ENCODE measurements at regions not wholly inside any gene's neighbourhood (a gene's known extent, or its start where the extent isn't known, plus 50 kb on each side); places are given as distances from the start of the nearest gene placed in this dataset.

DNA sequence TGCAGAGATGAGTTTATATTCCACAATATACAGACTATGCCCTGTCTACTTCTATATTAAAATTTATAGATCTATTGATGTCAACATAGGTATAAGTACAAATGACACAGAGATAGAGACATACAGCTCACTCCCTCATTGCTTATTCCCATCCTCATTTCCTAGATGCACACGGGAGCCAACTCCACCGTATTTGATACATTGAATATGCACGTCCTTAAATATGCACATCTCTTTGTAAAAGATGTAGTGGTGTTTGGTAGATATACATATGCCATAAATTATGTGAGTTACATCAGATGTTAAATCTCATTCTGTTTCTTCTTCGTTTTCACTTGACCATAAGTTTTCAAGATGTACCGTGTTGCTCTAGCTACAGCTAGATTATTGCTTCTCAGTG lies 179.2 kb upstream of the RAB6C start:
- Mint-ChIP-seq H3K27me3 (ENCODE audit: insufficient read depth, unreplicated experiment) (peaks cover 14% of the 10 kb centered on the region), H3K27ac (ENCODE audit: unreplicated experiment) (no peak overlapping the region), H3K4me3 (ENCODE audit: unreplicated experiment) (no peak overlapping the region), H3K4me1 (ENCODE audit: low read depth, unreplicated experiment) (no peaks in the 10 kb centered on the region), H3K9me3 (ENCODE audit: unreplicated experiment) (no peaks in the 10 kb centered on the region), H3K36me3 (ENCODE audit: insufficient read depth, unreplicated experiment) (no peaks in the 10 kb centered on the region)
- POLR2A ChIA-PET: no interaction called here
- no peaks in the 10 kb centered on the region for H3K27me3 ChIP-seq (replicated peaks; ENCODE audit: control insufficient read depth, insufficient read depth, low read length)
- no peaks in the 10 kb centered on the region for H3K9me3 ChIP-seq
- intact Hi-C loops (cut with micrococcal nuclease; ENCODE audit: unreplicated experiment): no loop called here
- H3K36me3 ChIP-seq (ENCODE audit: control insufficient read depth, insufficient read depth, low read length): no peaks in the 10 kb centered on the region
- CTCF ChIA-PET: no interaction called here
- no peak for DNase-seq
- H3K4me3 ChIP-seq (ENCODE audit: low read depth, low read length): no peak overlapping the region
- no peaks in the 10 kb centered on the region for H3K4me1 ChIP-seq
- no TSS peak for BruUV-seq (replicated peaks)
- TF ChIP-seq, protein P1, sequence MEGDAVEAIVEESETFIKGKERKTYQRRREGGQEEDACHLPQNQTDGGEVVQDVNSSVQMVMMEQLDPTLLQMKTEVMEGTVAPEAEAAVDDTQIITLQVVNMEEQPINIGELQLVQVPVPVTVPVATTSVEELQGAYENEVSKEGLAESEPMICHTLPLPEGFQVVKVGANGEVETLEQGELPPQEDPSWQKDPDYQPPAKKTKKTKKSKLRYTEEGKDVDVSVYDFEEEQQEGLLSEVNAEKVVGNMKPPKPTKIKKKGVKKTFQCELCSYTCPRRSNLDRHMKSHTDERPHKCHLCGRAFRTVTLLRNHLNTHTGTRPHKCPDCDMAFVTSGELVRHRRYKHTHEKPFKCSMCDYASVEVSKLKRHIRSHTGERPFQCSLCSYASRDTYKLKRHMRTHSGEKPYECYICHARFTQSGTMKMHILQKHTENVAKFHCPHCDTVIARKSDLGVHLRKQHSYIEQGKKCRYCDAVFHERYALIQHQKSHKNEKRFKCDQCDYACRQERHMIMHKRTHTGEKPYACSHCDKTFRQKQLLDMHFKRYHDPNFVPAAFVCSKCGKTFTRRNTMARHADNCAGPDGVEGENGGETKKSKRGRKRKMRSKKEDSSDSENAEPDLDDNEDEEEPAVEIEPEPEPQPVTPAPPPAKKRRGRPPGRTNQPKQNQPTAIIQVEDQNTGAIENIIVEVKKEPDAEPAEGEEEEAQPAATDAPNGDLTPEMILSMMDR (IDR thresholded peaks at IDR 0.05; ENCODE audit: insufficient read depth in 1 of 2, low read depth in 1 of 2, low read length in 1 of 2, severe bottlenecking in 1 of 2, unreplicated experiment in 1 of 2): no peak

DNA sequence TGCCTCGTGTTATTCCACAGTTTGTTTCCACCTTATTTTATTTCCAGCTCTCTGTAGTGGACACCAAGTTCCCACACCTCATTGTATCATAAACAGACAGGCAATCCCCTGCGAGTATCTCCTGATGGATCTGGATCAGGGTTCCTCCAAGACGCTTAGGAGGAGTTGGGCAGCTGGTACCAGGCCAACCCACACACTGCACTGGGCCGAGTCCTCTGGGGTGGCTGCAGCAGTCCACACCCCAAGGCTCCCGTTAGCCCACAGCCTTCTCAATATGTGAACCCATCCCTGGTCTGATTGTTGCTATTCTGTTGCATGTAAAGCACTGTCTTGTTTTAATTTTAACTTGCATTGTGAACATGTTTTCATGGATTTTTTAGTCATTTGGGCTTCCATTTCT lies 178.8 kb upstream of the RAB6C start:
- Histone ChIP-seq H3K9me3 (no peaks in the 10 kb centered on the region), H3K4me1 (no peaks in the 10 kb centered on the region), H3K36me3 (ENCODE audit: control insufficient read depth, insufficient read depth, low read length) (no peaks in the 10 kb centered on the region), H3K27me3 (replicated peaks; ENCODE audit: control insufficient read depth, insufficient read depth, low read length) (no peaks in the 10 kb centered on the region), H3K4me3 (ENCODE audit: low read depth, low read length) (no peak overlapping the region)
- peaks cover 14% of the 10 kb centered on the region for H3K27me3 Mint-ChIP-seq (ENCODE audit: insufficient read depth, unreplicated experiment)
- ChIA-PET CTCF (no interaction called here), POLR2A (no interaction called here)
- no peak overlapping the region for H3K4me3 Mint-ChIP-seq (ENCODE audit: unreplicated experiment)
- DNase-seq: no peak
- H3K36me3 Mint-ChIP-seq (ENCODE audit: insufficient read depth, unreplicated experiment): no peaks in the 10 kb centered on the region
- no peaks in the 10 kb centered on the region for H3K9me3 Mint-ChIP-seq (ENCODE audit: unreplicated experiment)
- no TSS peak for BruUV-seq (replicated peaks)
- no peak overlapping the region for H3K27ac Mint-ChIP-seq (ENCODE audit: unreplicated experiment)
- TF ChIP-seq, protein P1 (IDR thresholded peaks at IDR 0.05; ENCODE audit: insufficient read depth in 1 of 2, low read depth in 1 of 2, low read length in 1 of 2, severe bottlenecking in 1 of 2, unreplicated experiment in 1 of 2): no peak
- intact Hi-C loops (cut with micrococcal nuclease; ENCODE audit: unreplicated experiment): no loop called here
- H3K4me1 Mint-ChIP-seq (ENCODE audit: low read depth, unreplicated experiment): no peaks in the 10 kb centered on the region

DNA sequence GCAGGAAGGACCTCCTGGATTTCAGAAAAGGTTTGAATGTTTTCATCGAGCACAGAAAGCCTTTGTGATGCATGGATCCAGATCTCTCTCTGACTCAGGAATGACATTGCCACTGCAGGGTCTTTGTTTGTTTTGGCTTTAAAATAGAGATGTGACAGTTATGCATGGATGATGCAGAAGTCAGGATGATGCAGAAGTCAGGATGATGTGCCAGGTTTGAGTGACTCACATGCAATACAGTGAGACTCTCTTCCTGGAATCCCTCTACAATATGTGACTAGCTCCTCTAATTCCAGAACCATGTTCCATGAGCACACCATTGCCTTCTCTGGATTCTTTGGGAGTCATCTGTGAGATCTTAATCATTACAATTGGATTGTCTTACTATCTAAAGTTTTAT lies 177.9 kb upstream of the RAB6C start:
- no peak overlapping the region for H3K4me3 ChIP-seq (ENCODE audit: low read depth, low read length)
- CTCF ChIA-PET: no interaction called here
- intact Hi-C loops (cut with micrococcal nuclease; ENCODE audit: unreplicated experiment): no loop called here
- TF ChIP-seq, protein P1 (IDR thresholded peaks at IDR 0.05; ENCODE audit: insufficient read depth in 1 of 2, low read depth in 1 of 2, low read length in 1 of 2, severe bottlenecking in 1 of 2, unreplicated experiment in 1 of 2): no peak
- H3K36me3 ChIP-seq (ENCODE audit: control insufficient read depth, insufficient read depth, low read length): no peaks in the 10 kb centered on the region
- no peaks in the 10 kb centered on the region for H3K36me3 Mint-ChIP-seq (ENCODE audit: insufficient read depth, unreplicated experiment)
- BruUV-seq (replicated peaks): no TSS peak
- H3K4me1 Mint-ChIP-seq (ENCODE audit: low read depth, unreplicated experiment): no peaks in the 10 kb centered on the region
- H3K27ac Mint-ChIP-seq (ENCODE audit: unreplicated experiment): no peak overlapping the region
- peaks cover 14% of the 10 kb centered on the region for H3K27me3 Mint-ChIP-seq (ENCODE audit: insufficient read depth, unreplicated experiment)
- no peaks in the 10 kb centered on the region for H3K27me3 ChIP-seq (replicated peaks; ENCODE audit: control insufficient read depth, insufficient read depth, low read length)
- POLR2A ChIA-PET: no interaction called here
- no peaks in the 10 kb centered on the region for H3K9me3 ChIP-seq
- no peak for DNase-seq
- no peaks in the 10 kb centered on the region for H3K9me3 Mint-ChIP-seq (ENCODE audit: unreplicated experiment)
- H3K4me3 Mint-ChIP-seq (ENCODE audit: unreplicated experiment): no peak overlapping the region
- H3K4me1 ChIP-seq: no peaks in the 10 kb centered on the region

Measured in Caco-2 (cell line).